ENCODE measurements at regions not wholly inside any gene's neighbourhood (a gene's known extent, or its start where the extent isn't known, plus 50 kb on each side); places are given as distances from the start of the nearest gene placed in this dataset.

DNA sequence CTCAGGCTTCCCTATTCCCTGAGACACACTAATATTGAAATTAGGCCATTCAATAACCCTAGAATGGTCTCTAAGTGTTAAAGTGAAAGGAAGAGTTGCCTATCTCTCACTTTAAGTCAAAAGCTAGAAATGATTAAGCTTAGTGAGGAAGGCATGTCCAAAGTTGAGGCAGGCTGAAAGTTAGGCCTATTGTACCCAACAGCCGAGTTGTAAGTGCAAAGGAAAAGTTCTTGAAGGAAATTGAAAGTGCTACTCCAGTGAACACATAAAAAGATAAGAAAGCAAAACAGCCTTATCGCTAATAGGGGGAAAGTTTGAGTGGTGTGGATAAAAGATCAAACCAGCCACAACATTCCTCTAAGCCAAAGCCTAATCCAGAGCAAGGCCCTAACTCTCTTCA is 117.9 kb upstream of the SPATA12 start:
- no peaks in the 10 kb centered on the region for H3K27me3 ChIP-seq (ENCODE audit: insufficient read depth, low read depth)
- no TSS peak for BruUV-seq (replicated peaks)
- no peak overlapping the region for H3K27ac ChIP-seq
- no peaks in the 10 kb centered on the region for H3K36me3 ChIP-seq (ENCODE audit: low read depth)
- H3F3A ChIP-seq (ENCODE audit: insufficient read depth, low read depth), result no peaks in the 10 kb centered on the region
- ChIA-PET POLR2A (ENCODE audit: unreplicated experiment) (no interaction called here), CTCF (no interaction called here)
- no peak for DNase-seq
- no peak overlapping the region for H3K4me2 ChIP-seq
- H3K4me1 ChIP-seq (replicated peaks; ENCODE audit: insufficient read depth), result no peaks in the 10 kb centered on the region
- H3K4me3 ChIP-seq, result no peak overlapping the region
- H3K79me2 ChIP-seq (ENCODE audit: low read depth), result no peaks in the 10 kb centered on the region
- TF ChIP-seq, protein P1, sequence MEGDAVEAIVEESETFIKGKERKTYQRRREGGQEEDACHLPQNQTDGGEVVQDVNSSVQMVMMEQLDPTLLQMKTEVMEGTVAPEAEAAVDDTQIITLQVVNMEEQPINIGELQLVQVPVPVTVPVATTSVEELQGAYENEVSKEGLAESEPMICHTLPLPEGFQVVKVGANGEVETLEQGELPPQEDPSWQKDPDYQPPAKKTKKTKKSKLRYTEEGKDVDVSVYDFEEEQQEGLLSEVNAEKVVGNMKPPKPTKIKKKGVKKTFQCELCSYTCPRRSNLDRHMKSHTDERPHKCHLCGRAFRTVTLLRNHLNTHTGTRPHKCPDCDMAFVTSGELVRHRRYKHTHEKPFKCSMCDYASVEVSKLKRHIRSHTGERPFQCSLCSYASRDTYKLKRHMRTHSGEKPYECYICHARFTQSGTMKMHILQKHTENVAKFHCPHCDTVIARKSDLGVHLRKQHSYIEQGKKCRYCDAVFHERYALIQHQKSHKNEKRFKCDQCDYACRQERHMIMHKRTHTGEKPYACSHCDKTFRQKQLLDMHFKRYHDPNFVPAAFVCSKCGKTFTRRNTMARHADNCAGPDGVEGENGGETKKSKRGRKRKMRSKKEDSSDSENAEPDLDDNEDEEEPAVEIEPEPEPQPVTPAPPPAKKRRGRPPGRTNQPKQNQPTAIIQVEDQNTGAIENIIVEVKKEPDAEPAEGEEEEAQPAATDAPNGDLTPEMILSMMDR (conservative IDR thresholded peaks at IDR 0.05), result no peak
- no peak for TF ChIP-seq EZH2 (IDR thresholded peaks at IDR 0.05; ENCODE audit: low read depth)
- no peak overlapping the region for H2AFZ ChIP-seq
- no peaks in the 10 kb centered on the region for H3K9me3 ChIP-seq (ENCODE audit: insufficient read depth, low read depth)
- no peaks in the 10 kb centered on the region for H4K20me1 ChIP-seq (ENCODE audit: insufficient read depth)
- intact Hi-C loops (cut with micrococcal nuclease; ENCODE audit: unreplicated experiment), result no loop called here
- no peaks in the 10 kb centered on the region for H3K9me2 ChIP-seq (ENCODE audit: insufficient read depth)

DNA sequence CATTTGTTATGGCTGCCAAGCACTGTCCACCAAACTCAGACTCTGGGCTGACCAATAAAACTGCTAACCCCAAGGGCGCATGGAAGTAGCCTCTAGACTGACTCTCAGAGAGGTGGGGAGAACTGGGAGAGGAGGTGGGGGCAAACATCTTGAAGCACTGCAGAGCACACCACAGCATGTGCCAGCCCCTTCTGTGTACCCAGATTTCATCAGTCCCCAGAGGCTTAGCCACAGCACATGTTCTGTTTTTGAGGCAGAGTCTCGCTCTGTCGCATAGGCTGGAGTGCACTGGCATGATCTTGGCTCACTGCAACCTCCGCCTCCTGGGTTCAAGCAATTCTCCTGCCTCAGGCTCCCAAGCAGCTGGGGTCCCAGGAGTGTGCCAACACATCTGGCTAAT is 119.5 kb upstream of the SPATA12 start:
- H4K20me1 ChIP-seq (ENCODE audit: insufficient read depth), result no peaks in the 10 kb centered on the region
- intact Hi-C loops (cut with micrococcal nuclease; ENCODE audit: unreplicated experiment), result no loop called here
- POLR2A ChIA-PET (ENCODE audit: unreplicated experiment), result no interaction called here
- CTCF ChIA-PET, result no interaction called here
- no peaks in the 10 kb centered on the region for H3K4me1 ChIP-seq (replicated peaks; ENCODE audit: insufficient read depth)
- DNase-seq, result no peak
- H3K27ac ChIP-seq, result no peak overlapping the region
- TF ChIP-seq EZH2 (IDR thresholded peaks at IDR 0.05; ENCODE audit: low read depth), result no peak
- TF ChIP-seq, protein P1 (conservative IDR thresholded peaks at IDR 0.05), result no peak
- no peaks in the 10 kb centered on the region for H3K27me3 ChIP-seq (ENCODE audit: insufficient read depth, low read depth)
- H3K9me2 ChIP-seq (ENCODE audit: insufficient read depth), result no peaks in the 10 kb centered on the region
- no peak overlapping the region for H2AFZ ChIP-seq
- no peak overlapping the region for H3K4me2 ChIP-seq
- H3F3A ChIP-seq (ENCODE audit: insufficient read depth, low read depth), result no peaks in the 10 kb centered on the region
- H3K4me3 ChIP-seq, result no peak overlapping the region
- H3K36me3 ChIP-seq (ENCODE audit: low read depth), result no peaks in the 10 kb centered on the region
- no peaks in the 10 kb centered on the region for H3K79me2 ChIP-seq (ENCODE audit: low read depth)
- no TSS peak for BruUV-seq (replicated peaks)
- no peaks in the 10 kb centered on the region for H3K9me3 ChIP-seq (ENCODE audit: insufficient read depth, low read depth)

DNA sequence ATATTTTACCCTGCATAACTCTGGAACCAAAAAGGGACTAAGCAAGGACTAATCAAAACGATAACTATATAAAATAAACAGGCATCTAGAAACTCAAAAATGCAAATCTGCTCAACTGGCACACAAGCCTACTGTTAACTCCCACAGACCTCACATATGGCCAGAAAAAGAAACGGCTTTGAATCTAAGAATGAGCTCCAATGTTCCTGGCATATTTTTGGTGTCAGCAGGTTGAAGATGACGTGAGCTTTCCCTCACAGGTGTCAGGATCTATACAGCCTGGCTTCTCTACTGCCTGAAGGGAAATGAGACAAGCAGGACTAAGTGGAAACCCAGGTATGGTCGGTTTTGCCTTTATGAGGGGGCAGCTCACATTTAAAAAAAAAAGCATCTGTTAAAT is 120.1 kb upstream of the SPATA12 start:
- no peak overlapping the region for H2AFZ ChIP-seq
- no peaks in the 10 kb centered on the region for H3K9me3 ChIP-seq (ENCODE audit: insufficient read depth, low read depth)
- H3F3A ChIP-seq (ENCODE audit: insufficient read depth, low read depth), result no peaks in the 10 kb centered on the region
- BruUV-seq (replicated peaks), result no TSS peak
- no peak for DNase-seq
- no peaks in the 10 kb centered on the region for H3K36me3 ChIP-seq (ENCODE audit: low read depth)
- no peaks in the 10 kb centered on the region for H3K27me3 ChIP-seq (ENCODE audit: insufficient read depth, low read depth)
- intact Hi-C loops (cut with micrococcal nuclease; ENCODE audit: unreplicated experiment), result no loop called here
- no peak overlapping the region for H3K27ac ChIP-seq
- CTCF ChIA-PET, result no interaction called here
- POLR2A ChIA-PET (ENCODE audit: unreplicated experiment), result no interaction called here
- H3K4me1 ChIP-seq (replicated peaks; ENCODE audit: insufficient read depth), result no peaks in the 10 kb centered on the region
- no peaks in the 10 kb centered on the region for H4K20me1 ChIP-seq (ENCODE audit: insufficient read depth)
- TF ChIP-seq, protein P1 (conservative IDR thresholded peaks at IDR 0.05), result no peak
- TF ChIP-seq EZH2 (IDR thresholded peaks at IDR 0.05; ENCODE audit: low read depth), result no peak
- no peaks in the 10 kb centered on the region for H3K9me2 ChIP-seq (ENCODE audit: insufficient read depth)
- no peaks in the 10 kb centered on the region for H3K79me2 ChIP-seq (ENCODE audit: low read depth)
- no peak overlapping the region for H3K4me3 ChIP-seq
- H3K4me2 ChIP-seq, result no peak overlapping the region
